OCI-M2 (cell line): ENCODE measurements at regions not wholly inside any gene's neighbourhood (a gene's known extent, or its start where the extent isn't known, plus 50 kb on each side); places are given as distances from the start of the nearest gene placed in this dataset.

Source experiments
- DNase-seq: peaks from one replicate; lab custom pipeline; 2025; ENCODE audit not compliant: unreplicated experiment; lab: John Stamatoyannopoulos, UW

DNA sequence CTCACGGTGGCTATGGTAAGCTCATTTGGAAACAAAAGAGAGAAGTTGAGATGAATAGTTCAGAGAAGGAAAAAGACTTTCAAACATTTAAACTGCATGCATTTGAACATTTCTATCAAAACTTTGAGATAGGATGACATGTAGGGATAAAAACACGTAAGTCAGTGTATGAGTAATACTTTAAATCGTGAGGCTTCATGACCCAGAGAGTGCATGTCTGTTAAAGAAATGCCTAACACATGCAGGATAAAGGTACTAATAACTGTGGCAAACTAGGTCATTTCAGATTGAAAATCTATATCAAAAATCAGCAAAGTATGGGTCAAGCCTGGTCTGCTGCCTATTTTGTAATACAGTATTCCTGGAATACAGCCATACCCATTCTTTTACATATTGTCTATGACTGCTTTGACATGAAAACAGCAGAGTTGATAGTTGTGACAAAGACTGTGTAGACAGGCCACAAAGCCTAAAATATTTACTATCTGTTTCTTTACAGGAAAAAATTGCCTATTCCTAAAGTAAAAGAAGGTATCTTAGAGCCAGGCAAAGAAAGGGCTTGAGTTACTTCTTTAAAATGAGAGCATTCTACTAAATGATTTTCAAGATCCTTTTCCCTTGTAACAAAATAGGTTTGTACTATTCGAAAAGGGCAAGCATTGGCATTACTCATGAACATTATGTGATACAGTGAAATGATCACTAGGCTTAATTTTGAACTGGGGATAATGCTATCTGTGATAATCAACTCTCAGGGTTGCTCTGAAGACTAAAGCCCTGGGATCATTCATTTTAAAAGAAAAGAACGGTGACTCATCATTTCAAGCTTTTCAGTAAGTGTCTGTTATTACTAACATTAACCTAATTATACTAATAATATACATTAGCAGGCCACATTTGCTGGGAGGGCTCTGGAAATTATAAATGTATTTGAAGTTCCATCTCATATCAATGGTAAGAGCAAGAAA is 185.9 kb downstream of the CRPPA start:
- no peak for DNase-seq

- DNase-seq = no peak
Observed at GRCh38 chr7:16234493-16235146, 186.7 kb downstream of the CRPPA start.

- DNase-seq = no peak
Observed at GRCh38 chr7:16233517-16233916, 187.8 kb downstream of the CRPPA start.

DNA sequence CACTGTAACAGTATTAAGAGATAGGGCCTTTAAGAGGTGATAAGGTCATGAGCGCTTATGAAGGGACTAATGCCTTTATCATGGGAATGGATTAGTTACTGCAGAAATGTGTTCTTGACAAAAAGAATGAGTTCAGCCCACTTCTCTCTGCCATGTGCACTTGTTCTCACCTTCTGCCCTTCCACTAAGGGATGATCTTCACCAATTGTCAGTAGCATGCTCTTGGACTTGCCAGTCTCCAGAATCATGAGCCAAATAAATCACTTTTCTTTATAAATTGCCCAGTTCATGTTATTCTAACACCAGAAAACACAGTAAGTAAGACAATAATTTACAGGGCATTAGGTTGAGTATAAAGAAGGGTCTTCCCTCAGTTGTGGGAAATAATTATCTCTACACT is 189.1 kb downstream of the CRPPA start:
- DNase-seq = no peak

- no peak for DNase-seq
Observed at GRCh38 chr7:16223963-16224707, 197.2 kb downstream of the CRPPA start.

DNA sequence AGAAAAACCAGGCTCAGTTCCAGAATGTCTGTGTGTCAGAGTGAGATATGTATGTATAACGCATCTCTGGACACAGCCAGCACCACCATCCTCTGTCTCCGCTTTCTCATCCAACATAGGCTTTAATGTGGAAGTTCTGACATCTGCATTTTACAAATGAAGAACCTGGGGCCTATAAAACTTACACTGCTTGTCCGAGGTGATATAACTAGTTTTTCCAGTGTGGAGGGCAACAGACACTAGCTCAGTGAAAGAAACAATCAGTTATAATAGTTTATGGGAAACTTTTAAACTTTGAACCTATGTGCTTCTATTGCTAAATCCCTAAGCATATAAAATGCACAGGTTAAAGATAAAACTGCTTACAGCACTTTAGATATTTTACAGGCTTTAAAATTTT is 208.7 kb downstream of the CRPPA start:
- DNase-seq = no peak

GRCh38 chr7:16212032-16212431 is 209.3 kb downstream of the CRPPA start:
- DNase-seq = no peak

GRCh38 chr7:16211402-16211925 is 209.9 kb downstream of the CRPPA start:
- DNase-seq = no peak

GRCh38 chr7:16210171-16210570 is 211.2 kb downstream of the CRPPA start:
- no peak for DNase-seq

GRCh38 chr7:16207321-16207720 is 214.0 kb downstream of the CRPPA start:
- no peak for DNase-seq

DNA sequence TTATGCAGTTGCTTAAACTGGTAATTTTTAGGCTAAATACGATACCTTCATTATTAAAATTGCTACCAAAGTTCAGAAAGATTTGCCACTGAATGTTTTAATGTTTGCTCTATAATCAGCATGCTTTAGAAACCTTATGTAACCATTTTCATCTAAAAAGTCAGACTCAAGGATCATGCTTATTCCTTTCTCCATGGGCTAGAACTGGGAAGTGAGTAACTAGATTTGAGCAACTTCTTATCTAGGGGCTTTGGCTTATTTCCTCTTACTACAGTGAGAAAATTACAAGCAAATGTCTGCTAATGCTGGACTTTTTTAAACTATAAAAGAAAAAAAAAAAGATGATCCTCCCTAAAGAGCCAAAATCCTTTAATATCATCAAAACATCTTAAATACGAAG is 215.9 kb downstream of the CRPPA start:
- no peak for DNase-seq

GRCh38 chr7:16204953-16205352 is 216.4 kb downstream of the CRPPA start:
- DNase-seq = no peak

- DNase-seq = no peak
Observed at GRCh38 chr7:16203065-16203464, 218.3 kb downstream of the CRPPA start.

DNA sequence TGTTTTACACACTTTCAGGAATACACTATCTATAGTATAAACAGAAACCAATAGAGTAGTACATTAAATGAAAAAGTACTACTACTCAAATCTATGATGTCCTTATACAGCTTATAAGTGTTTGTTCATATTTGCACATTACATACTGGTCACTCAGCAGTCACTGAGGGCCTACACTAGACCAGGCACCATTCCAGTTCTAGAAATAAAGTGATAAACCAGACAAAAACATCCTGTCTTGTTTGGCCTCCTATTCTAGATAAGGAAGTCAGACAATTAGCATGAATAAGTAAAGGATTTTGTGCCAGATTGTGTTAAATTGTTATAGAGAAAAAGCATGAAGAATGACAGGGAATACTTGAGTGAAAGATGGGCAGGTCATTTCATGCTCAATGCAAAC is 219.0 kb downstream of the CRPPA start:
- DNase-seq = no peak

GRCh38 chr7:16200591-16200990 is 220.7 kb downstream of the CRPPA start:
- no peak for DNase-seq

DNA sequence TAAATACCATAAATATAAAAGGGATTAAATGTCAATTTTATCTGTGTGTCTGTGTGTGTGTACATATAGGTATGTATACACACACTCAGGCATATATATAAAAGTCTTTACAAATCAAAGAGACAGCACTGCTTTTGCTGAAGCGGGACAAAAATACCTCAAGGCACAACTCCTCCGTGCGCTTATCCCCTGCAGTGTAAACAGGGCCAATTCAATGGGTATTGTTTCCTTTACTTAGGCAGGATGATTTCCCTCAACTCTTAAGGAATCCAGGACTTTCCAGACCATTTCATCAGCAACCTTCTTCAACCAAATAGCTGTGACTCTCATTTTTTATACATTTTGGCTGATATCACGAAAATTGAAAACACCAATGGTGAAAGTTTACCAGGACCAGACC is 227.7 kb downstream of the CRPPA start:
- DNase-seq = no peak

DNA sequence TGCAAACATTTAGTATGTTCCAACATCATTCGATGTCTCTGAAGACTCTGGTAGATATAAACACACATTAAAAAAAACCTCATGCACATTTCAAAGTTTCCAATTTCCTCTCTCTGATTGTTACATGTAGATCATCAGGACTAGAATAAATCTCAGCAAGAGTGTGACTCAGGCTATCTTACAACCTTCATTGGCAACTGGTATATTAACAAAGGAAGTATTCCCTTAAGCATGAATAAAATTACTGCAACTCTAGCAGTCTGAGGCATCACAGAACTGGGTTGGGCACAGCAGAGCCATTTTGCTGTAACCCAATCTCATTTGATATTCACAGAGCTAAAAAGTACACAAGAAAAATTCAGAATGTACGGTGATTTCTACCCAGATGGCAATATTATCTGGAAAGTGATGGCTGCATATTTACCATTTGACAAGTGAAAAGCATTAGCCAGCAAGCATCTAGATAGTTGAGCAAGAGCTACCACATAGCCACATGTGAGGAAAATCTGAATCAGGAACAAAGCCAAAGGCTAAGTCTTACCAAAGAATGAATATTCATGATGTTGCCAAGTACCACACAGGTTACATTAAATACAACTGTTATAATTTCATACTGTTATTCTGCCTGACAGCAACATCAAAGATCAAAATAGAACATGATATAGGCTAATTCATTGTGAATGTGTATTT is 232.2 kb downstream of the CRPPA start:
- no peak for DNase-seq

GRCh38 chr7:16187131-16187530 is 234.2 kb downstream of the CRPPA start:
- DNase-seq = no peak

GRCh38 chr7:16178585-16178984 is 242.8 kb downstream of the CRPPA start:
- DNase-seq = no peak

DNA sequence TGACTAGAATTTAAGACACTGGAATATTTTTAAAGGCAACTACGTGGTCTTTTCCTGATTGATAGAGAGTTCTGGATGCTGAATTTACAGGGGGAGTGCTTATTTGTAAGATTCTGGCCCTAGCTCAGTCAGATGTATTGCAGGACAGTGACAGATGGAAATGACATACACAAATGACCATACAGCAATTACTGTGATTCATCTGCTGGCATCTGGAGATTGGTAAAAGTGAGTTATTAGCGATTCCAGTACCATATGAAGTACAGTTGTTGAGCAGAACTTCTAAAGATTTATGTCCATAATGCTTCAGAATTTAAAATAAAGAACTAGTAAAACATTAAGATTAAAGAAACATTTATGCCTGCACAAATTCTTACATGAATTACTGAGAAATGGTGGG is 243.2 kb downstream of the CRPPA start:
- no peak for DNase-seq

- no peak for DNase-seq
Observed at GRCh38 chr7:16174253-16174652, 247.1 kb downstream of the CRPPA start.
